ENCODE measurements at regions not wholly inside any gene's neighbourhood (a gene's known extent, or its start where the extent isn't known, plus 50 kb on each side); places are given as distances from the start of the nearest gene placed in this dataset.

DNA sequence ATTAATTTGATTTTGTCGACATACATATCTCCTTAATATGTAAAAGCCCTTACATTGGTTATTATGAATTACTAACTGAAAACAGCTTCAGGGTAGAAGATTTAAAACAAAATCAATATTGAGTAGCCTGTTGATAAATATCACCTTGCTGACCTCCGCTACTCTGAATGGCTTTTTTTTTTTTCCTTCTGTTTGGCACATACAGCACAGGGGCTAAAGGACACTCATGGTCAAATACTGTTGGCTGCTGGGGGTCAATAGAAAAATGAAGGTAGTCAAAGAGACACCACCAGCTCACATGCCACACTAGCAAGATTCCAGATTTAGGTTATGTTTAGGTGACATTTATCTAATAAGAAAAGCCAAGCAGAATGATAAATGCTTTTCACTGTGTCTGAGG, 1642.4 kb upstream of the SLC39A10 start:
- TF ChIP-seq, protein P1, sequence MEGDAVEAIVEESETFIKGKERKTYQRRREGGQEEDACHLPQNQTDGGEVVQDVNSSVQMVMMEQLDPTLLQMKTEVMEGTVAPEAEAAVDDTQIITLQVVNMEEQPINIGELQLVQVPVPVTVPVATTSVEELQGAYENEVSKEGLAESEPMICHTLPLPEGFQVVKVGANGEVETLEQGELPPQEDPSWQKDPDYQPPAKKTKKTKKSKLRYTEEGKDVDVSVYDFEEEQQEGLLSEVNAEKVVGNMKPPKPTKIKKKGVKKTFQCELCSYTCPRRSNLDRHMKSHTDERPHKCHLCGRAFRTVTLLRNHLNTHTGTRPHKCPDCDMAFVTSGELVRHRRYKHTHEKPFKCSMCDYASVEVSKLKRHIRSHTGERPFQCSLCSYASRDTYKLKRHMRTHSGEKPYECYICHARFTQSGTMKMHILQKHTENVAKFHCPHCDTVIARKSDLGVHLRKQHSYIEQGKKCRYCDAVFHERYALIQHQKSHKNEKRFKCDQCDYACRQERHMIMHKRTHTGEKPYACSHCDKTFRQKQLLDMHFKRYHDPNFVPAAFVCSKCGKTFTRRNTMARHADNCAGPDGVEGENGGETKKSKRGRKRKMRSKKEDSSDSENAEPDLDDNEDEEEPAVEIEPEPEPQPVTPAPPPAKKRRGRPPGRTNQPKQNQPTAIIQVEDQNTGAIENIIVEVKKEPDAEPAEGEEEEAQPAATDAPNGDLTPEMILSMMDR (IDR thresholded peaks at IDR 0.05) = no peak
- no peak for TF ChIP-seq POLR2A (IDR thresholded peaks at IDR 0.05)
- TF ChIP-seq EP300 (IDR thresholded peaks at IDR 0.05) = no peak
- no peak for TF ChIP-seq POLR2AphosphoS5 (IDR thresholded peaks at IDR 0.05)

Measured in sigmoid colon (tissue), 4 donors.